ENCODE measurements at regions not wholly inside any gene's neighbourhood (a gene's known extent, or its start where the extent isn't known, plus 50 kb on each side); places are given as distances from the start of the nearest gene placed in this dataset.
A peak's percentile ranks its signal among the peaks of the same experiment; 100 is the strongest.

- TF ChIP-seq POLR2AphosphoS2 (conservative IDR thresholded peaks at IDR 0.05; ENCODE audit: low read length): no peak
- no peak for TF ChIP-seq ATOH8 (CRISPR knock-in tag; IDR thresholded peaks at IDR 0.05; ENCODE audit: low read depth)
- peak; percentile 98; the same call in 2 of the 3 replicates for TF ChIP-seq BCL3 (IDR thresholded peaks at IDR 0.05)
Observed at GRCh38 chr7:17558558-17559332, 260.3 kb downstream of the AHR start (continued).

- Histone ChIP-seq H3K4me1 (peaks cover 45% of the 10 kb centered on the region), H3K9me3 (peaks cover 6% of the 10 kb centered on the region; the same call in 2 of the 3 replicates), H3K4me3 (no peak overlapping the region), H3K27ac (peak overlapping the region; percentile 69 to 79), H3K4me2 (peak overlapping the region; percentile 74)
- TF ChIP-seq REST (IDR thresholded peaks at IDR 0.05) (no peak), MAZ (IDR thresholded peaks at IDR 0.05; ENCODE audit: borderline replicate concordance, low read depth, low read length) (no peak)
- 0% methylated on average over 1 of the region's 1 CpG for whole genome bisulfite sequencing (ENCODE audit: missing lambda C conversion rate)
- CTCF ChIA-PET: no interaction called here
- FAIRE-seq (peak; percentile 59), ATAC-seq (peak; percentile 61 to 63), DNase-seq (ENCODE audit: low read depth in 1 of 2, low spot score in 1 of 2) (peak; percentile 26 to 63)
- POLR2A ChIA-PET: interaction anchor here (0.9 kb wide), 1 partner anchor 154 kb away, joined by 3 read pairs; no protein-coding TSS in a partner anchor
Observed at GRCh38 chr7:17559388-17559787, 260.9 kb downstream of the AHR start.

GRCh38 chr7:17560516-17560915 is 262.1 kb downstream of the AHR start:
- POLR2A ChIA-PET: no interaction called here
- no peak for ATAC-seq
- H3K27ac ChIP-seq: peak overlapping the region; percentile 57 to 69; a peak in 4 of 6 replicates
- peaks cover 45% of the 10 kb centered on the region for H3K4me1 ChIP-seq
- TF ChIP-seq ZFP36 (IDR thresholded peaks at IDR 0.05; ENCODE audit: borderline replicate concordance, partially characterized antibody) (no peak), FOSL2 (IDR thresholded peaks at IDR 0.05) (peak; percentile 30; the same call in 1 of the 2 replicates), FOSL2 (CRISPR knock-in tag; IDR thresholded peaks at IDR 0.05) (peak; percentile 41), CEBPB (IDR thresholded peaks at IDR 0.05) (peak in 1 of 2 experiments; percentile 13; a peak in 1 of 4 replicates)
- H3K4me2 ChIP-seq: peak overlapping the region; percentile 74
- 91% methylated on average over 4 of the region's 4 CpGs for WGBS (ENCODE audit: missing lambda C conversion rate)
- H3K9me3 ChIP-seq: peaks cover 6% of the 10 kb centered on the region; the same call in 2 of the 3 replicates
- peak in 1 of 2 experiments; percentile 13 for DNase-seq (ENCODE audit: low read depth in 1 of 2, low spot score in 1 of 2)
- FAIRE-seq: peak; percentile 7
- H3K4me3 ChIP-seq: no peak overlapping the region
- CTCF ChIA-PET: interaction anchor here (0.6 kb wide), 1 partner anchor 573 kb away, joined by 3 read pairs; no protein-coding TSS in a partner anchor

GRCh38 chr7:17560966-17561365 is 262.5 kb downstream of the AHR start:
- 94% methylated on average over 2 of the region's 2 CpGs for WGBS (ENCODE audit: missing lambda C conversion rate)
- peak overlapping the region in 1 of 2 experiments; percentile 57; a peak in 4 of 6 replicates for H3K27ac ChIP-seq
- FAIRE-seq (no peak), ATAC-seq (no peak), DNase-seq (ENCODE audit: low read depth in 1 of 2, low spot score in 1 of 2) (no peak)
- peaks cover 45% of the 10 kb centered on the region for H3K4me1 ChIP-seq
- peaks cover 6% of the 10 kb centered on the region; the same call in 2 of the 3 replicates for H3K9me3 ChIP-seq
- peak overlapping the region; percentile 74; the same call in 1 of the 3 replicates for H3K4me2 ChIP-seq
- CTCF ChIA-PET: interaction anchor here (0.6 kb wide), 1 partner anchor 574 kb away, joined by 3 read pairs; no protein-coding TSS in a partner anchor
- H3K4me3 ChIP-seq: no peak overlapping the region
- POLR2A ChIA-PET: no interaction called here
- TF ChIP-seq TP53 (CRISPR knock-in tag; IDR thresholded peaks at IDR 0.05): no peak
- TF ChIP-seq SMC3 (IDR thresholded peaks at IDR 0.05): no peak
- no peak for TF ChIP-seq EHMT2 (IDR thresholded peaks at IDR 0.05; ENCODE audit: low read depth)
- TF ChIP-seq MAFK (IDR thresholded peaks at IDR 0.05; ENCODE audit: partially characterized antibody): no peak
- no peak for TF ChIP-seq CTCF (IDR thresholded peaks at IDR 0.05)
- no peak for TF ChIP-seq PHF8 (IDR thresholded peaks at IDR 0.05; ENCODE audit: borderline replicate concordance, low read depth)
- no peak for TF ChIP-seq RFX5 (IDR thresholded peaks at IDR 0.05)
- no peak for TF ChIP-seq CBX2 (IDR thresholded peaks at IDR 0.05; ENCODE audit: borderline replicate concordance, low read depth)
- TF ChIP-seq MYC (IDR thresholded peaks at IDR 0.05; ENCODE audit: borderline replicate concordance, low read length): no peak
